Stimulated activated CD4-positive, alpha-beta T cell treated with anti-CD3 and anti-CD28 coated beads, Interleukin-12 subunit alpha, Interleukin-12 subunit beta, amount 100 ng/mL, for 4 hours (primary cell): ENCODE measurements at regions not wholly inside any gene's neighbourhood (a gene's known extent, or its start where the extent isn't known, plus 50 kb on each side); places are given as distances from the start of the nearest gene placed in this dataset.

Experiments
- DNase-seq: peaks from one replicate; pipeline ENCODE4 v3.0.0-alpha.2; 2020

DNA sequence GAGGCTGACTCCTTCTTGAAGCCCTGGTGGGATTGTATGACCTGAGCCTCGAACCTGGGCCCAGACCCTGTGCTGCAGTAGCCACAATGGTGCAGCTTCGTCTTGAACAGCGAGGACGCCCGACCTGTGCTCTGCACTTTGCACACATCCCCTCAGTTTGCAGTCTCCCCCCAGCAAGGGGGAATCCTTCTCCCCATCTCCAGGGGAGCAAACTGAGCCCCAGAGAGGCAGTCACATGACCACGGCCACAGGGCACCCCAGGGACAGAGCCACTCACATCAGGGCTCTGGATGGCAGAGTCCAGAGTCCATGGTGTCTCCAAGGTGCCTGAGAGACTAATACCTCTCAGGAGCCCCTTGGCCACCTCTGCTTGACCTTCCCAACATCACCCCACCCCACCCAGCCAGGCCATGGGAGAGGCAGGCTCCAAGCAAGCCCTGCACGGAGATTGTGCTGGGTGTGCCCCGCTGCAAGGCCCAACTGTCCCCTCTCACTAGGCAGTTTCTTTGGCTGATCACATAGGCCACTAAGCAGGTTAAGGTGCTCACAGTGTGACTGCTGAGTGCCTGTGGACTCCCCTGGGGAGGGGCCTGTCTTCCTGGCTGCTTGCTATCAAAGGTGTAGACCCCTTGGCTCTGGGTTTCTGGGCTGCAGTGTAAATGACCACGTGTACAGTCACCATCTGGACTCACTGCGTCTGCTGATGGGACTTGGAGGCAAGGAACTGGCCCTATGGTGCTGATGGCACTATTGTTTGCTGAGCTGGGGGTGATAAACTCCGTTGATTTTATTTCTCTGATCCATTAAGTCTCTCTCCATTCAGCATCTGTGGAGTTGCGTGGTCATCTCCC, 398.1 kb downstream of the MATN1 start:
- no peak for DNase-seq

DNA sequence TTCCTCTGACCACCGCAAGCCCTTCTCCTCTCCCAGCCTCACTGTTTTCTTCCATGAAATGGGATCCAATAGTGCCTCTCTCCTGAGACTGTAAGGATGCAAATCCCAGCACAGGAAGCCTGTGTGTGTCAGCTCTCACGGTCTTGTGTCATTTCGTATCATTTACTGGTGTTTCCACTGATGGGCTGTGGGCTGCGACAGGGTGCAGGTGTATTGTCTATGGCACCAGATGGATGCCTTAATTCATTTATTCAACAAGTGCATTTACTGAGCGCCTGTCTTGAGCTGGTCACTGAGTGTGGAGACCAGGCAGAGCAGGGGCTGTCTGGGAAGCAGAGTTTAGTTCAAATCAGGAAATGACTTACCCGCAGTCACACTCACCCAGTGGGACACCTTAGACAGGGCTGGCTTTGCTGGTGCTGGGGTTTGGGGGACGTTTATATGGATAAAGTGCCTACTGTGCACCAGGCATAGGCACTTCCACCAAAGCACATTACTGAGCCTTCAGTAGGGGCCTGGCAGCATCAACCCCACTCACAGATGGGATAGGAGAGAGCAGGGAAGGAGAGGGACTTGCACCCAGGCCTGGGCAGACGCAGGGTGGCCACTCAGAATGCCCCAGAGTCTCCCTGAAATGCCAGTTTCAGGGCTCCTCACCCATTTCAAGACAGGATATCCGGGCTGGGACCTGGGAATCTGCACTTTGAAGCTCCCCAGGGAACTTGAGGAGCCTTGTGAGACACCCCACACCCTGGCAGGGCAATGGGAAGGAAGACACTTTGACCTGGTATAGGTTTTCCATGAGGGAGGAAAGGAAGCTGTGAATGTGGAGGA, 398.9 kb downstream of the MATN1 start:
- DNase-seq = no peak

DNA sequence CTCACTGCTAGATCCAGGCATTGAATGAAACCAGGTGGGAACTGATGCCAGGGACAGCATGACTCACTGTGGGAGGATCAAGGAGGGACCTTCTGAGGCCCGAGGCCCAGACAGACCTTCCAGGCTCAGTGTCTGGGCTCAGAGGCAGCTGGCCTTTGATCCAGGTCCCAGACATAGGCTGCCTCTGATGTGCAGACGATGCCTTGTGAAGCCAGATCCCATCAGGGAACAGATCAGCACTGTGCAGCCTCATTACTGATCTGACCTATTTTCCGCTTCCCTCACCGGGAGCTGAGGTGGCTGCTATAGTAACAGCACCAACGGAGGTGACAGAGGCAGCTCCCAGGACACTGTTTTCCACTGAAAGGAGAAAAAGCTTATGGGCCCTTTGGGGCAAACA, 399.5 kb downstream of the MATN1 start:
- DNase-seq = no peak

DNA sequence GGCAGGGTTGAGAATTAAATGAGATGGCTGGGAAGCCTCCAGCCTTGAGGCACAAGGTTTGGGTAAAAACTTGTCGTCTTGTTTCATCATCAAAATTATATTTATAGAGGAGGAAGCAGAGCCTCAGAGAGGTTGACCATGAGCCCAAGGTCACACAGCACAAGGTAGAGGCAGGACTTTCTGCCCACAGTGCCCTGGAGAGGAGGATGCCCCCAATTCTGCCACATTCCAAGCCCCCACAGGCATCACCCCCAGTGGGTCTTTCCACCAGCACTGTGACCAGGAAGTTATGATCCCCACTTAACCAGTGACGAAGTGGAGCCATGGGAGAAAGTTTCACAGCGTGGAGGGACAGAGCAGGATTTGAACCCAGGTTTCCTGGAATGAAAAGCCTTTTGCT, 400.0 kb downstream of the MATN1 start:
- no peak for DNase-seq

DNA sequence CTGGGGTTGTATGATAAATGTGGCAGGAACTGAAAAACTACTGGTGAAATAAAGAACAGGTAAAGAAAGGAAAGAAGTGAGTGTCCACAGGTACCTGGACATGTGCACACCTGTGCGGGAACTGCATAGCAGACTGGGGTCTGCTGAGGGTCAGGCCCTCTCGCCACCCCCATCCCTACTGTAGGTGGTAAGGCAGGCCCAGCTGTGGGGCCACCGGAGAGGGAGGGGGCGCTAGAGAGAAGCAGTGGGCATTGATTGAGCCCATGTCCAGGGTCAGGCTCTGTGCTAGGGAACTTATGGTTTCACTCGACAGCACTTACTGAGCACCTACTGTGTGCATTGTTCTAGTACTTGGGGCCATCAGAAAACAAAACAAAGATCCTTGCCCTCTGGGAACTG, 400.5 kb downstream of the MATN1 start:
- no peak for DNase-seq

DNA sequence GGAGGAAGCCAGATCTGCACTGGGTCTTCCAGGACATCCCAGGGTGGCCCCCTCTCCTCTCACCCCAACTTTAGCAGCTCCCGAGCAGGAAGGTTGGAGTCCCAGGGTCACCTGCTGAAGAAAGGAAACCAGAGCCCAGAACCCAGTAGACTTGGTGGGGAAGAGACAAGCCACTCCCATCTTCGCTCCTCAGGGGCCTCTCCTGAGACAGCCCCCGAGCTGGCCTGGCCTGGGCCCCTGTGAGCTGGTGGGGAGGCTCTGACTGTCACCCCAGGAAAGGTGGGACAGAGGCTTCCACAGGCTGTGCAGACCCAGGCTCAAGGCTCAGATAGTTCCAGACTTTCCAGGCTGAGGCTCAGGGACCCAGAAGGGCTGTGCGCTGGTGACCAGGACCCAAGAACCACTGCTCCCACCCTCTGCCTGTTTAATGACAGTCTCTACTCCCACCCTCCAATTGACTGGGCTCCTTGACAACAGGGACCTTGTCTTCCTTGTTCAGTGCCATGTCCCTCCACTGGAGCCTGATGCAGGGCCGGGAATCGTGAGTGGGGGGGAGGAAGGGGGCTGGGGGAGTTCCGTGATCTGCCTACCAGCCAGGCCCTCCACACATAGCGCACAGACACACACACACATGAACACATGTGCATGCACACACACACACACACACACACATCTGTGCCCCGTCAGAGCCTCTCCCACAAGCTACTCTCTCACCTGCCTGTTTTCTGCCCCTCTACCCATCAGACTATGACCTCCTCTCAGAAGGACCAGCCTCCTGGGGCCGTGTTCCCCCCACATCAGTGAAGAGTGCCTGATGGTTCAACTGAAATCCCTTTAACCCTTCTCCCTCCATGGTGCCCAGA, 401.2 kb downstream of the MATN1 start:
- DNase-seq = no peak

DNA sequence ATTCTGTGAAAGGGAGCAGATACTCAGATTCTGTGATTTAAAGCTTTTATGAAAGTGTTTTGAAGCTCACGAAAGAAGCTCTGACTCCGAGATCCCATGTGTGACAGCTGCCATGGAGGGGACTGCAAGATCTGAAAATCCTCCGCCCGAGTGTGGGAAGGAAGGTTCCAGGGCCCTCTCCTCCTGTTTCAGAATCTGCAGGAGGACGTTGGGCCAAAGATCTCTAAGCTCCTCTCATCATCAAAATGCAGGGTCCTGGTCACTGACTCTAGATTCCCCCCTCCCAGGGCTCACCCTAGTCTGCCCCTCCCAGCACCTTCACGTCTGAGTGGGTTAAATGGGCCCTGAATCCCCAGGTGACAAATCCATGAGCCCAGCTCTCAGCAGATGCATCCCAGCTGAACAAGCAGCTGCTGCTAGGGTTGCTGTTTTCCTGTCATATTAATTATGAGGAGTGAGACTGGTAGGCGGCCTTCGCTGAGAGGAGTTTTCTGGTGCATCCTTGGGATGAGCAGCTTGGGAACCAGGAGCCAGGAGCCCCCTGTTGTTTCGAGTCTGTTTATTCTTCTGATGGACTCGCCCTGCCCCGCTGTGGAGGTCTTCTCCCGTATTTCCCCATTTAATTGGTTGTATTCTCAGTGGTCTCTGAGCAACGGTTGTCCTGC, 402.0 kb downstream of the MATN1 start:
- DNase-seq = no peak

DNA sequence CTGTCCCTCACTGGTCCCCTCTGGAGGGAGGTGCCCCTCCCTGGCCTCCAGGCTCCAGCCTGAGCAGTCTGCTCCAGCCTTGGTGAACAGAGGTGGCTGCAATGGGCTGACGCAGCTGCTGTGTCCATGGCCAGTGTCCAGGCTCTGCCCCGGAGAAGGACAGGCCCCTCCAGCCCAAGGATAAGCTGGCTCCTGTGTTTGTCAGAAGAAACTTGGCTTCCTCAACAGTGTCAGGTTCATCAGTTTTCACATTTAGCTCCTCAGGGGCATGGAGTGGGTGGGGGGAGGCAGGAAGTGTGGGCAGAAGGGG, 402.8 kb downstream of the MATN1 start:
- DNase-seq = no peak

DNA sequence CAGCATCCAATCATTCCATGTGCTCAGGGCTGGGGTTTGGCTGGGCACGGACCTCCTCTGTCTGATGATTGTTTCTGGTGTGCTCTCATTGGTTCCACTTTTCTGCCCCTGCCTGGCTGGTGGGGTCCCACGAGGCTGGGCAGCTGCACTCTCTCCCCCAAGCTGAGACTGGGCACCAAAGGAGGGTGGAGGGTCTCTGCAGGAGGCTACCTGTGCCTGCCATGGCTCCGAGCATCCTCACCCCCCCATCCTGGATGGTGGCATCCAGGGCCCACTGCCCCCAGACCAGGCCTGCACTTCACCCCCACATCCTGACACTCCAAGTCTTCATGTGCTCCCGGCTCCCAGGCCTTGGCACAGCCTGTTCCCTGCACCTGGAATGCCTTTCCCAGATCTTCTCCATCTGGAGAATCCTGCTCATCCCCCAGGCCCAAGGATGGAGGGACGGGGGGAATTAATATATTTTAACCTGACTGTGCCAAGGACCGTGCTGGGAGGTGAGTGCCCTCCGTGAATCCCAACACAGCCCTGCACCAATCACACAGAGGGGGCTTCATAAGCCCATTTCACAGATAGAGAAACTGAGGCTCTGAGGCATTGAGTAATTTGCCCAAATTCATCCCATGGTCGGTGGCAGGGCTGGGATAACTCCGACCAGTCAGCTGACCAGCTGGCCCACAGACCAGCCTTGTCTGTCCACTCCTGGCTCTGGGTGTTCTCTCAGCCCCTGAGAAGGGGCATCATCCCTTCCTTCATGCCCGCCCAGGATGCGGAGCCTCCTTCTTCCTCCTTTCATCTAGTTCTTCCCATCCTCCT, 403.4 kb downstream of the MATN1 start:
- DNase-seq = no peak

DNA sequence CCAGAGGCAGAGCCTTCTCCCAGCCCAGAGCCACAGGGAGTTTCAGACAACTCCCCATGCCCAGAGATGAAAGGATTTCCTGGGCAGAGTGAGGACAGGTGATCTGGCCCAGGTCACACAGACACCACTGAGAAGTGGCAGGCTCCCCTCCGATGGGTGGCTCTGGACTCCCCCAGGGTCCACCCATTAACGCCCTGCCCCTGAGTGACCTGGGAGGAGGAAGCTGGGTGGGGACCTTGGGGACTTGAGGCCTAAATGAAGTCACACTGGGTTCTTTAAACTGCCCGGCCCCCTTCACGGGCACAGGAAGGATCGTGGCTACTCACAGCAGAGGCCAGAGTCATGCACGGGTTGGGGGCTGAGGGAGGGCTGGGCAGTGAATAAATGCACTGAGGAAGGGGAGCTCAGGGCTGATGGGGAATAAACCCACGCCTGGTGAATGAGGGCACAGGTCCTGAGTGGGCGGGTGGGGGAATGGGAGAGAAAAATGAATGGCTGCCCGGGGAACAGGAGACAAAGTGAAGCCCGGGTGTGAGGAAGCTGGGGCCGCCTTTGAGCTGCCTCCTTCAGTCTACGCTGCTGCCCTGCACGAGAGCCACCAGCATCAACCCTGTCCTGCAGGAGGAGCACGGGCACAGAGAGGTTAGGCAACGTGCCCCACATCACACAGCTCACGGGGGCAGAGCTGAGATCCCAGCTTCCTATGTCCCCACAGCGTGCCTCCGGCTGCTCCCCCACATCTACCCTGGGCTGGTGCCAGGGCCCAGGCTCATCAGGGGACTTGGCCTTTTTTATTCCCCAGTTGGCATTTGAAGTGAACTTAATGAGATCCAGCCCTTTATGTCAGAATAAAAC, 404.3 kb downstream of the MATN1 start:
- DNase-seq = no peak

DNA sequence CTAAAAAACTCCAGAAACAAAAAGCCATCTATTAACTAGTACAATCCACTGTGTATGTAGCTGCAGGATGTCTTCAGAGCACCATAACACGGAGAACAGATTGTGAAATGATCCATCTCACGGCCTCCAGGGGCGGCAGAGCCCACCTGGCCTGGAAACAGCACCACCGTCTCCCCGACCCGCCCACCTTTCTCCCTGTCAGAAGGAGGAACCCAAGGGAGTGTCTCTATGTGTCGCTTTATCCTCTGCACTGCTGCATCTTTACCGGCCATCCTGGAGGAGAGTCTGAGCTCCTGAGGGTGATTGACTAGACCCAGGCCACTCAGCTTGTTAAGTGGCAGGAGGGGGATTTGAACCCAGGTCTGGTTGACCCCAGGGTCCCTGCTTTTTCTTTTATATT, 405.0 kb downstream of the MATN1 start:
- DNase-seq = no peak

DNA sequence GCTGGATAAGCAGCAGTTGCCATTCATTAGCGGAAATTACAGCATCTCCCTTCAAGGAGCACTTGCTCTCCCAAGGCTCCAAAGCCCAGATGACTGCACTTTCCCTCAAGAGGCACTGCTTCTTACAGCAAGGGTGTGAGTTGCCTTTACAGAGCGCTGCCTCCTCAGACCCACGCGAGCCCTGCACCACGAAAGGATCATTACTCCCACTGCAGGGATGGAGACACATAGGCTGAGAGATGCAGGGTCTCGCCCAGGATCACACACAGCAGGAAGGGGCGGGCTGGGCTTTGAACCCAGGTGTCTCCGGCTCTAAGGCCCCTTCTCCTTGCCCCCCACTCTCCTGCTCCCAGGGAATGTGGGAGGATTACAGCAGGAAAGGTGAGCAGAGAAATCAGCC, 405.5 kb downstream of the MATN1 start:
- no peak for DNase-seq

DNA sequence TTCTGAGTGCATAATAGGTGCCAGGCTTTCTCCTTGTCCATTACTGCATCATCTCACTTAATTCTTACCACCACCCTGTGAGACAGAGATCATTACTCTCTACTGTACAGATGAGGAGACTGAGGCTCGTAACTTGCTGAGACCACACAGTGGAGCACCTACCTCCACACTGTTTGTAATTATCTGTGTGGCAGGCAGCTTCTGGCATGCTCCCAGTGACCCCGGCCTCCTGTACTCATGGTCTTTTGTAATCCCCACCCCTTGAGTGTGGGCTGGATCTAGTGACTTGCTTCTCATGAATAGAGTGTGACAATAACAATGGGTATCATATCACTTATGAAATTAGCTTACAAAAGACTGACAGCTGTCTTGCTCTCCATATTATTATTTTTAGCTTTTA, 407.3 kb downstream of the MATN1 start:
- no peak for DNase-seq

DNA sequence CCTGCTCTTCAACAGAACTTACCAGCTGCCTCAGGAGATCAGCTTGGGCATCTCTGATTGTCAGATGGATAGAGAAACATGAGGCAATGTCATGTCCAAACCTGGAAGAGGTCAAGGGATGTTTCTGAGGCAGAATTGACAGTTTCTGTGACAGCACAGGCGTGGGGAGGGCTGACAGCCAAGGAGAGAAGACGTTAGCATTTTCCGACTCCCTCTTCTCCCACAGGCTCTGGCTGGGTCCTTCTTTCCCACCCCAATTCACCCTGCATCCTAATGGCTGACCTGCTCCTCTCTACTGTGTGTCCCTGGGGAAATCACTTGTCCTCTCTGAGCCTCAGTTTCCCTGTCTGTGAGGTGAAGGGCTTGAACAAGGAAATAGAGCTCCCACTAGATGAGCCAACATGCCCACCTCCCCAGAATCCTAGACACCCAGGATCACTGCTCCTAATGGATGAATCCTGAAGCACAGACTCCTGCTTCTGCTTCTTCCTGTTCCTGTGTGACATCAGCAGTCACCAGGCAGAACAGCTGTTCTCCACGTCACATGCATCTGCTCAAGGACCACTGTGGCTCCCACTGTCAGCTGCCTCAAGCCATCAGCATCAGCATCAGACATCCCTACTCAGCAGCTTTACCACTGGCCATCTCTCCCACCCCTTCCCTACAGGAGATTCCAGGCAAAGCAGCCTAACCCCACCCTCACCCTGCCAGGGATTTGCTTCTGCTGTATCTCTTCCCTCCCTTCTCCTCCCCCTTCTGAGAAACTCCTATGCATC, 408.0 kb downstream of the MATN1 start:
- no peak for DNase-seq

DNA sequence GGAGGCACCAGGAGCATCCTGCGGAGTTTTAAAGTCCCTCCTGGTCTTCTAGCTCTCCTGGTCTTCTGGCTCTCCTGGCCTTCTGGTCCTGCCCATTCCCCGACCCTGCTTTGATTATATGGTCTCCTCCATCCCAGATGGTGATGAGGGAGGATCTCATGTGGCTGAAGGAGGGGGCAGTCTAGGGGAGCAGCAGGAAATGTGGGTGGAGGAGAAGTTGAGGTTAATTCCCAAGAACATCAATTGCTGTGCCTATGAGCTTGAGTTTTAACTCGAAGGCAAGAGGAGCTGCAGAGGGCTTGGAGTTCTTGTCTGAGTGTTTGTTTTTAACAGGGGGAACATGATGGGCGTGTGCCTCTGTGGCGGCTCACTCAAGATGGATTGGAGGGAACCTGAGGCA, 408.8 kb downstream of the MATN1 start:
- DNase-seq = no peak

DNA sequence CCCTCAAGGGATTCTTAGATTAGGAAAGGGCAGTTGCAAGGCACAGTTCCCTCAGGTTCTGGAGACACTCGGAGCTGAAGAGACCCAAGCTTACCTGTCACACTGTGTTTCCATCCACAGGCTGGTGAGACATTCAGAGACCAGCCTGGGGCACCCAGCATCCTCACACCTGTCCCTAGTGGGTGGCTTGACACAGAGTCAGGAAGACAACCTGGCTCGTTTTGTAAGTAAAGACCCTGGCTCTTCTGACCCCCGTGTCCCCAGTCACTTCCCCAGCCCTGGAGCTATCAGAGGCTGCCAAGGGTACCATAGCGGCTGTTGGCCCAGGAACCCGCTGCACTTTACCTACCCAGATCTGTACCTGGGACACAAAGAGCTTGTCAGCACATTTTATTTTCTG, 409.8 kb downstream of the MATN1 start:
- DNase-seq = no peak

DNA sequence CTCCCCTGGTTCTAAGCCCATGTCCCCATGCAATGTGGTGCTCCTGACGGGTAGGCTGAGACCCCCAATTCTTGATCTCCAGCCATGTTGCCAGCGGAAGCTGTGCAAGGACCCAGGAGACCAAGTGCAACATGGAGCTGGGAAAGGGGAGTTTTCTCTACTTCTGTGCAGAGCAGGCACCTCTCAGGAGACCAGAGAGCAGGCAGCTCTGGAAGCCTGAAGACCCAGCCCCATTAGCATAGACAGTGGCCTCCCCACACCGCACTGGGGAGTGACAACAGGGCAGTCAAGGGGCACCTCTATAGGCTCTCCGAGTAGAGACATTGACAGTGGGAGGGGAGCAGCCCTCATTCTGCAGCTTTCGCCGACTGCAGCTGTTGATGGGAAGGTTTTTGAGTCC, 410.2 kb downstream of the MATN1 start:
- DNase-seq = no peak

DNA sequence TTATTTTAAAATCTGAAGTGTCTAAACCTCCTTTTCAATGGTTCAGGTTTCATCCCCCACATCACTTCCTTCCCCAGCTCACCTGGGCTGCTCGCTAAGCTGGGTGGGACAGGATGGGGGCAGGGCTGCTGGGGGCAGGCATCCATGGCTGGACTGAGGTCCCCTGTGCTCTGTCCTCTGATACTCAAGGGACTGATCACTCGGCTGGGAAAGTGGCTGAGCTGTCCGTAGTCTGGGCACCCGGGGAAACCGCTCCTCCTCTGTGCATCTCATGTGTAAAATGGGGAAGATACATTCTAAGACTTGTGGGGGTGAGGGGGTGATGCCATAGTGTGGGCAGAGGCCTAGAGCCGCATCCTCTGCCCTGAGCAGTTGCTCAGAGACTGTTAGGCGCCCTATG, 411.2 kb downstream of the MATN1 start:
- DNase-seq = no peak

DNA sequence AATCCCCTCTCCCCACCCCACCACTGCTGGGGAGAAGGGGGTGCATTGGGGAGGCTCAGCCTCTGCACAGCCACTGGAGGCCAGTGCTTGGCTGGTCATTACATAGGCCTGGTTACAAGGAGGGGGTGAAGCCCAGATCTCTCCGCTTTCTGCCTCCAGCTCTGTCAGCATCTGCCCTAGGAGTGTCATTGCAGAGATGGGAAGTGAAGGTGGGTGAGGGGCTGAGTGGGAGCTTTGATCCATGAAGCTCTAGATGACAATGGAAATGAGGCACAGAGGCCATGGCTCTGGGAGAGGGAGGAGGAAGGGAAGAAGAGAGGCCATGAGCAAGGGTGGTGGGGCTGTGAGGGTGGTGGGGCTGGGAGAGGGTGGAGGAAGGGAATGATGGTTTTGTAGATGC, 411.6 kb downstream of the MATN1 start:
- DNase-seq = no peak
